Trophoblast cell (in vitro differentiated cells and primary cell): ENCODE measurements at regions not wholly inside any gene's neighbourhood (a gene's known extent, or its start where the extent isn't known, plus 50 kb on each side); places are given as distances from the start of the nearest gene placed in this dataset.

Experiments used
- DNase-seq, 2 donors: peaks; one replicate each; pipeline ENCODE4 v3.0.0-alpha.2; 2016
- H2AFZ ChIP-seq: 2 replicates; pipeline ENCODE4 v1.6.1; 2013; ENCODE audit warnings: low read length, moderate library complexity, mild to moderate bottlenecking; ENCODE audit not compliant: insufficient read depth, poor library complexity
- H2AK5ac ChIP-seq: 2 replicates; pipeline ENCODE4 v1.6.1; 2013; ENCODE audit warnings: mild to moderate bottlenecking, low read length
- H2BK120ac ChIP-seq: 2 replicates; pipeline ENCODE4 v1.6.1; 2013; ENCODE audit warnings: low read length, mild to moderate bottlenecking, moderate library complexity; ENCODE audit not compliant: insufficient read depth, poor library complexity
- H2BK12ac ChIP-seq: 2 replicates; pipeline ENCODE4 v1.6.1; 2013; ENCODE audit warnings: mild to moderate bottlenecking, low read length, moderate library complexity
- H2BK5ac ChIP-seq: 2 replicates; pipeline ENCODE4 v1.6.1; 2013; ENCODE audit warnings: low read length, low read depth, moderate library complexity, mild to moderate bottlenecking; ENCODE audit not compliant: poor library complexity
- H3K14ac ChIP-seq: 2 replicates; pipeline ENCODE4 v1.6.1; 2013; ENCODE audit warnings: mild to moderate bottlenecking, low read length
- H3K18ac ChIP-seq: 2 replicates; pipeline ENCODE4 v1.6.1; 2013; ENCODE audit warnings: mild to moderate bottlenecking, low read length
- H3K23ac ChIP-seq: 2 replicates; pipeline ENCODE4 v1.6.1; 2013; ENCODE audit warnings: low read length
- H3K27ac ChIP-seq: 2 replicates; pipeline ENCODE4 v1.5.1; 2013; ENCODE audit warnings: low read depth, mild to moderate bottlenecking, inconsistent platforms, low read length, moderate library complexity
- H3K27me3 ChIP-seq: 2 replicates; pipeline ENCODE4 v1.6.1; 2013; ENCODE audit warnings: inconsistent platforms, mild to moderate bottlenecking, low read length, moderate library complexity; ENCODE audit not compliant: insufficient read depth
- H3K36me3 ChIP-seq, 2 experiments: 1 replicate in 1 of 2; 2 replicates in 1 of 2; pipeline ENCODE4 v1.6.1; 2013; ENCODE audit warnings: low read length in 2 of 2, mild to moderate bottlenecking in 2 of 2, moderate library complexity in 1 of 2; ENCODE audit not compliant: insufficient read depth in 2 of 2, control insufficient read depth in 1 of 2
- H3K4ac ChIP-seq: 2 replicates; pipeline ENCODE4 v1.6.1; 2013; ENCODE audit warnings: low read depth, mild to moderate bottlenecking, low read length, moderate library complexity
- H3K4me1 ChIP-seq, 2 experiments: 1 replicate in 1 of 2; 2 replicates in 1 of 2; pipeline ENCODE4 v1.6.1; 2013; ENCODE audit warnings: low read length in 2 of 2, mild to moderate bottlenecking in 2 of 2, moderate library complexity in 1 of 2; ENCODE audit not compliant: insufficient read depth in 2 of 2, control insufficient read depth in 1 of 2
- H3K4me2 ChIP-seq: 2 replicates; pipeline ENCODE4 v1.6.1; 2013; ENCODE audit warnings: inconsistent platforms, mild to moderate bottlenecking, low read length, moderate library complexity
- H3K4me3 ChIP-seq: 2 replicates; pipeline ENCODE4 v1.5.1; 2013; ENCODE audit warnings: mild to moderate bottlenecking, low read depth, low read length, inconsistent platforms
- H3K79me1 ChIP-seq: one replicate; pipeline ENCODE4 v1.6.1; 2013; ENCODE audit warnings: low read length
- H3K79me2 ChIP-seq: 2 replicates; pipeline ENCODE4 v1.6.1; 2013; ENCODE audit warnings: low read length, mild to moderate bottlenecking; ENCODE audit not compliant: control insufficient read depth, insufficient read depth, poor library complexity
- H3K9ac ChIP-seq: 2 replicates; pipeline ENCODE4 v1.6.1; 2013; ENCODE audit warnings: mild to moderate bottlenecking, low read length
- H3K9me3 ChIP-seq: 2 replicates; pipeline ENCODE4 v1.6.1; 2013; ENCODE audit warnings: low read depth, mild to moderate bottlenecking, control low read depth, inconsistent platforms, low read length; ENCODE audit not compliant: insufficient read depth
- H4K12ac ChIP-seq: 2 replicates; pipeline ENCODE4 v1.6.1; 2013; ENCODE audit warnings: low read depth, mild to moderate bottlenecking, low read length, moderate library complexity
- H4K8ac ChIP-seq: 2 replicates; pipeline ENCODE4 v1.6.1; 2013; ENCODE audit warnings: low read depth, mild to moderate bottlenecking, low read length, moderate library complexity
- H4K91ac ChIP-seq: one replicate; pipeline ENCODE4 v1.6.1; 2013; ENCODE audit warnings: low read depth, mild to moderate bottlenecking, low read length, moderate library complexity
- WGBS: extraction: QIAGEN DNeasy Blood & Tissue Kit; methylation state at CpG from one replicate; pipeline ENCODE4 v1.1.7; 2013; ENCODE audit warnings: missing lambda C conversion rate; ENCODE audit not compliant: insufficient read length, insufficient coverage; ENCODE audit errors: extremely low coverage; 5-methylcytosine and 5-hydroxymethylcytosine counted together

DNA sequence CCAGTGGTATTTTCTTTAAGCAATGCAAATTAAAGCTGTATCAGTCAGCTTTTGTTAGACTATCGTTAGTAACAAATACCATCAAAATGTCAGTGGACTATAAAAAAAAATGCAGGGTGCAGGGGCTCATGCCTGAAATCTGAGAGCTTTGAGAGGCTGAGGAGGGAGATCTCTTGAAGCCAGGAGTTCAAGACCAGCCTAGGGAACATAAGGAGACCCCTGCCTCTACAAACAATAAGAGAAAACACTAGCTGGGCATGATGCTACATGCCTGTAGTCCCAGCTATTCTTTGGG is 253.7 kb downstream of the MYCN start:
- no peak for DNase-seq
- Histone ChIP-seq H3K14ac (no peak overlapping the region), H3K36me3 (no peaks in the 10 kb centered on the region), H3K27ac (no peak overlapping the region), H4K8ac (no peak overlapping the region), H2AK5ac (no peak overlapping the region), H2AFZ (no peak overlapping the region), H3K9ac (no peak overlapping the region), H3K9me3 (no peaks in the 10 kb centered on the region), H4K91ac (no peak overlapping the region), H3K23ac (no peak overlapping the region), H2BK12ac (no peak overlapping the region), H3K18ac (no peak overlapping the region), H3K27me3 (no peaks in the 10 kb centered on the region), H3K4me3 (no peak overlapping the region), H2BK5ac (no peak overlapping the region), H3K4me1 (no peaks in the 10 kb centered on the region), H3K4ac (no peak overlapping the region), H3K79me2 (no peaks in the 10 kb centered on the region), H2BK120ac (no peak overlapping the region), H4K12ac (no peak overlapping the region), H3K4me2 (no peak overlapping the region), H3K79me1 (no peaks in the 10 kb centered on the region)
- no CpG with 5 or more reads among the region's 1 CpG for WGBS

- Histone ChIP-seq H3K4me3 (no peak overlapping the region), H2AK5ac (no peak overlapping the region), H3K27me3 (no peaks in the 10 kb centered on the region), H3K4ac (no peak overlapping the region), H3K14ac (no peak overlapping the region), H2BK120ac (no peak overlapping the region), H3K4me2 (no peak overlapping the region), H2BK5ac (no peak overlapping the region), H3K4me1 (no peaks in the 10 kb centered on the region), H4K8ac (no peak overlapping the region), H3K23ac (no peak overlapping the region), H3K27ac (no peak overlapping the region), H3K9me3 (no peaks in the 10 kb centered on the region), H3K18ac (no peak overlapping the region), H4K12ac (no peak overlapping the region), H4K91ac (no peak overlapping the region), H3K9ac (no peak overlapping the region), H3K36me3 (no peaks in the 10 kb centered on the region), H3K79me1 (no peaks in the 10 kb centered on the region), H2AFZ (no peak overlapping the region), H2BK12ac (no peak overlapping the region), H3K79me2 (no peaks in the 10 kb centered on the region)
- no CpG with 5 or more reads among the region's 10 CpGs for WGBS
- no peak for DNase-seq
Observed at GRCh38 chr2:16192416-16193216, 252.3 kb downstream of the MYCN start.

- no peak overlapping the region for H4K91ac ChIP-seq
- no peaks in the 10 kb centered on the region for H3K79me1 ChIP-seq
- no peak overlapping the region for H4K12ac ChIP-seq
- no peak overlapping the region for H4K8ac ChIP-seq
- H3K4me2 ChIP-seq: no peak overlapping the region
- no peaks in the 10 kb centered on the region for H3K9me3 ChIP-seq
- no peak overlapping the region for H3K23ac ChIP-seq
- no peak overlapping the region for H2BK12ac ChIP-seq
- no peak for DNase-seq
- no peaks in the 10 kb centered on the region for H3K36me3 ChIP-seq
- no peak overlapping the region for H3K4me3 ChIP-seq
- no CpG with 5 or more reads among the region's 10 CpGs for WGBS
- no peak overlapping the region for H3K9ac ChIP-seq
- H2BK120ac ChIP-seq: no peak overlapping the region
- H3K18ac ChIP-seq: no peak overlapping the region
- H3K27me3 ChIP-seq: no peaks in the 10 kb centered on the region
- H2BK5ac ChIP-seq: no peak overlapping the region
- H3K27ac ChIP-seq: no peak overlapping the region
- H3K79me2 ChIP-seq: no peaks in the 10 kb centered on the region
- no peaks in the 10 kb centered on the region for H3K4me1 ChIP-seq
- no peak overlapping the region for H3K14ac ChIP-seq
- no peak overlapping the region for H2AFZ ChIP-seq
- H3K4ac ChIP-seq: no peak overlapping the region
- H2AK5ac ChIP-seq: no peak overlapping the region
Observed at GRCh38 chr2:16191431-16192200, 251.3 kb downstream of the MYCN start.

- H3K4ac ChIP-seq: no peak overlapping the region
- H3K9ac ChIP-seq: no peak overlapping the region
- H3K14ac ChIP-seq: no peak overlapping the region
- no peak overlapping the region for H3K4me2 ChIP-seq
- H3K4me3 ChIP-seq: no peak overlapping the region
- H3K4me1 ChIP-seq: no peaks in the 10 kb centered on the region
- no peak overlapping the region for H2BK5ac ChIP-seq
- H4K12ac ChIP-seq: no peak overlapping the region
- H2BK12ac ChIP-seq: no peak overlapping the region
- no peak overlapping the region for H4K8ac ChIP-seq
- no peaks in the 10 kb centered on the region for H3K36me3 ChIP-seq
- no peak overlapping the region for H4K91ac ChIP-seq
- no peak overlapping the region for H3K23ac ChIP-seq
- no CpG with 5 or more reads among the region's 8 CpGs for WGBS
- H3K79me1 ChIP-seq: no peaks in the 10 kb centered on the region
- no peak overlapping the region for H2AFZ ChIP-seq
- no peak overlapping the region for H3K27ac ChIP-seq
- no peak for DNase-seq
- no peak overlapping the region for H2BK120ac ChIP-seq
- H3K9me3 ChIP-seq: no peaks in the 10 kb centered on the region
- no peaks in the 10 kb centered on the region for H3K27me3 ChIP-seq
- no peaks in the 10 kb centered on the region for H3K79me2 ChIP-seq
- no peak overlapping the region for H3K18ac ChIP-seq
- no peak overlapping the region for H2AK5ac ChIP-seq
Observed at GRCh38 chr2:16190446-16191270, 250.3 kb downstream of the MYCN start.
